Nephron (organoid): ENCODE measurements at regions not wholly inside any gene's neighbourhood (a gene's known extent, or its start where the extent isn't known, plus 50 kb on each side); places are given as distances from the start of the nearest gene placed in this dataset.

Experiments
- H3K27ac Mint-ChIP-seq, 3 experiments: 2 replicates each; pipeline ENCODE4 v1.8.0; 2020; ENCODE audit warnings: mixed read lengths in 3 of 3, mild to moderate bottlenecking in 2 of 3, moderate library complexity in 1 of 3
- H3K27me3 Mint-ChIP-seq: 2 replicates; pipeline ENCODE4 v1.8.0; 2021; ENCODE audit warnings: low read depth, mild to moderate bottlenecking, moderate library complexity, mixed read lengths
- H3K36me3 Mint-ChIP-seq: 2 replicates; pipeline ENCODE4 v1.8.0; 2020; ENCODE audit warnings: low read depth, mixed read lengths
- H3K4me1 Mint-ChIP-seq: 2 replicates; pipeline ENCODE4 v1.8.0; 2020; ENCODE audit warnings: mixed read lengths
- H3K4me3 Mint-ChIP-seq, 3 experiments: 2 replicates each; pipeline ENCODE4 v1.8.0; 2020; ENCODE audit warnings: mild to moderate bottlenecking in 3 of 3, mixed read lengths in 3 of 3, moderate library complexity in 2 of 3
- H3K9me3 Mint-ChIP-seq: 2 replicates; pipeline ENCODE4 v1.8.0; 2020; ENCODE audit warnings: mixed read lengths
- TF ChIP-seq, protein P1 (sequence below), 3 experiments: fragments of 200-600 bp; sonication (generic); IDR thresholded peaks; one replicate each; pipeline ENCODE4 v1.5.0; 2021; ENCODE audit warnings: antibody characterized with exemption in 3 of 3; ENCODE audit not compliant: unreplicated experiment in 3 of 3

DNA sequence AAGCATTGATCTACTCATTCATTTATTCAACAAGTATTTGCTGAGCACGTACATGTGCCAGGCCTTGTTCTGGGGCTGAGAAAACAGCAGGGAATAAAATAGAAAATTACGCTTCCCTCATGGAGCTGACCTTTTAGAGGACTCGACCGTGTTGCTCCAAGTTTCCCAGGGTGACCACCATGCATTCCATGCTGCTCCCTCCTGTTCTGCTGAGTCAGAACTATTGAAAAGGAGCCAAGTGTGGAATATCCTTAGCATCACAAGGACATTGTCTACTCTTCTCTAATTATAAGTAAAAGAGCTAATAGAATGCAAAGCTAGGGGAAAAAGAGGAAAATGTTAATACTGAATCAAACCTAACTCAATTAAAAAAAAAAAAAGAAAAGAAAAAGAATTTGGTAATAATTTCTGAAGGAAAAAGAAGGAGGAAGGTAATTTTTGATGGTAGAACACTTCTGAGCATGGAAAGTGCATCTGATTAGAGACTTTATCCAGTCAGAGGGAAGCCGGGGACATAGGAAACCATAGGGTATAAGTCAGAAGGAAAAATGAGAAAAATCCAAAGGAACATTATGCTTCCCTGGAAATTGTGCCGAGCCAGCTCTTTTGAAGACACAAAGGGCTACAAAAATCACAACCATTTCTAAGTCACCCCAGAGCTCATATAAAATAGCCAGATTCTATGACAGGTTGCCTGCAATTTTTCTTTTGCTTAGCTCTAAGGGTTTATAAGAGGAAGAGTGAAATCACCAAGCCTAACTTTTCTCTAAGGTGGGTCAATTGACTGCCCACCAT lies 339.4 kb downstream of the RND3 start:
- H3K27me3 Mint-ChIP-seq, result no peaks in the 10 kb centered on the region
- peaks cover 17% of the 10 kb centered on the region for H3K4me1 Mint-ChIP-seq
- no peak overlapping the region for H3K4me3 Mint-ChIP-seq
- TF ChIP-seq, protein P1, sequence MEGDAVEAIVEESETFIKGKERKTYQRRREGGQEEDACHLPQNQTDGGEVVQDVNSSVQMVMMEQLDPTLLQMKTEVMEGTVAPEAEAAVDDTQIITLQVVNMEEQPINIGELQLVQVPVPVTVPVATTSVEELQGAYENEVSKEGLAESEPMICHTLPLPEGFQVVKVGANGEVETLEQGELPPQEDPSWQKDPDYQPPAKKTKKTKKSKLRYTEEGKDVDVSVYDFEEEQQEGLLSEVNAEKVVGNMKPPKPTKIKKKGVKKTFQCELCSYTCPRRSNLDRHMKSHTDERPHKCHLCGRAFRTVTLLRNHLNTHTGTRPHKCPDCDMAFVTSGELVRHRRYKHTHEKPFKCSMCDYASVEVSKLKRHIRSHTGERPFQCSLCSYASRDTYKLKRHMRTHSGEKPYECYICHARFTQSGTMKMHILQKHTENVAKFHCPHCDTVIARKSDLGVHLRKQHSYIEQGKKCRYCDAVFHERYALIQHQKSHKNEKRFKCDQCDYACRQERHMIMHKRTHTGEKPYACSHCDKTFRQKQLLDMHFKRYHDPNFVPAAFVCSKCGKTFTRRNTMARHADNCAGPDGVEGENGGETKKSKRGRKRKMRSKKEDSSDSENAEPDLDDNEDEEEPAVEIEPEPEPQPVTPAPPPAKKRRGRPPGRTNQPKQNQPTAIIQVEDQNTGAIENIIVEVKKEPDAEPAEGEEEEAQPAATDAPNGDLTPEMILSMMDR (IDR thresholded peaks at IDR 0.05; ENCODE audit: unreplicated experiment in 3 of 3), result no peak
- peaks cover 17% of the 10 kb centered on the region for H3K9me3 Mint-ChIP-seq
- H3K27ac Mint-ChIP-seq, result no peak overlapping the region
- peaks cover 7% of the 10 kb centered on the region for H3K36me3 Mint-ChIP-seq

- Mint-ChIP-seq H3K4me3 (no peak overlapping the region), H3K36me3 (peaks cover 7% of the 10 kb centered on the region), H3K27me3 (no peaks in the 10 kb centered on the region), H3K4me1 (peaks cover 24% of the 10 kb centered on the region), H3K27ac (no peak overlapping the region), H3K9me3 (peaks cover 17% of the 10 kb centered on the region)
- TF ChIP-seq, protein P1 (IDR thresholded peaks at IDR 0.05; ENCODE audit: unreplicated experiment in 3 of 3), result no peak
These were observed 340.6 kb downstream of the RND3 start for GRCh38 chr2:150146879-150147278.

DNA sequence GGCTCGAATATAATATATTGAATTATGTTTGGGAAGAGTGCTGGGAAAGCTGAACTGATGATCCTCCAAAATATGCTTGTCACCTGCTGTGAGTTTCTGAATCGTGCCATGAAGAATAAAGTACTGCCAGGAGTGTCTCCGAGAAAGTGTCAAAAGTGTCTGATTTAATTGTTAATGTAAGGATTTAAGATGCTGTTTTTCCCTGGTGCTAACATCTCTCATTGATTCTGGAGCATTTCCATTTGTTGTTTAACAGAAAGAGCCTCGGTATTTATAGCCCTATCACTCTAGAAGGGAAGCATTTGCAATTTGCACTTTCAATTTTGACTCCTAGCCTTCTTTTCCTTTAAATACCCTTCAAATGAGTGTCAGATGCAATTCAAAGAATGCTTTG lies 342.2 kb downstream of the RND3 start:
- TF ChIP-seq, protein P1 (IDR thresholded peaks at IDR 0.05; ENCODE audit: unreplicated experiment in 3 of 3), result no peak
- Mint-ChIP-seq H3K4me1 (peaks cover 23% of the 10 kb centered on the region), H3K4me3 (no peak overlapping the region), H3K36me3 (peaks cover 7% of the 10 kb centered on the region), H3K27ac (peak overlapping the region; percentile 19 to 22 (median 21)), H3K9me3 (peaks cover 17% of the 10 kb centered on the region), H3K27me3 (no peaks in the 10 kb centered on the region)

GRCh38 chr2:150144546-150145298 lies 342.7 kb downstream of the RND3 start:
- peak overlapping the region in 2 of 3 experiments; percentile 21 to 22 for H3K27ac Mint-ChIP-seq
- no peaks in the 10 kb centered on the region for H3K27me3 Mint-ChIP-seq
- peaks cover 7% of the 10 kb centered on the region for H3K36me3 Mint-ChIP-seq
- H3K9me3 Mint-ChIP-seq, result peaks cover 17% of the 10 kb centered on the region
- peaks cover 19% of the 10 kb centered on the region for H3K4me1 Mint-ChIP-seq
- H3K4me3 Mint-ChIP-seq, result no peak overlapping the region
- TF ChIP-seq, protein P1 (IDR thresholded peaks at IDR 0.05; ENCODE audit: unreplicated experiment in 3 of 3), result no peak

DNA sequence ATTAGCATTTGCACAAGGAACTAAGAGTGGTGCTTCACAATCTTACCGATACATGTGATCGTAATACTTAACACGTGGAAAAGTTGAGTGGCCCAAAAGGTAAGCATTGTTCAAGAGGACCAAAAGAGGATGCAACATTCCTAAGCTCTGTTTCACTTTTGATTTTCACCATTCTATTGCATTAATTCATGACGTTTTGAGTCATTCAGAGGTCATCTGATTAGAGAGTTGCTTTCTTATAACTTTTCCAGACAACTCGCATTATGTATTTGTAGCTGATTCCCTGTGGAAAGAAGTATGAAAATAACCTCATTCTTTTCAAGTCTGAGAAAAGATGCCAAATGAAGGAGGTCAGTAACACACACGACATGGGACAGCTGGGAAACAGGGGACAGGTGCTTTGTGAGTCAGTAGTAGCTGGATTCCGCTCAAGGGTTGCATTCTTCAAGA lies 344.4 kb downstream of the RND3 start:
- Mint-ChIP-seq H3K9me3 (peaks cover 17% of the 10 kb centered on the region), H3K4me3 (no peak overlapping the region), H3K4me1 (peaks cover 28% of the 10 kb centered on the region), H3K27me3 (no peaks in the 10 kb centered on the region), H3K27ac (no peak overlapping the region), H3K36me3 (peaks cover 7% of the 10 kb centered on the region)
- TF ChIP-seq, protein P1 (IDR thresholded peaks at IDR 0.05; ENCODE audit: unreplicated experiment in 3 of 3), result no peak
